DND-41 (cell line): ENCODE measurements at regions not wholly inside any gene's neighbourhood (a gene's known extent, or its start where the extent isn't known, plus 50 kb on each side); places are given as distances from the start of the nearest gene placed in this dataset.

Experiments used
- ATAC-seq: fragments of 200-7000 bp; cut with Tn5 transposase; 3 replicates; pipeline ENCODE4 v1.9.1; 2021; ENCODE audit warnings: low read depth; ENCODE audit not compliant: insufficient read depth
- DNase-seq: peaks from one replicate; pipeline ENCODE4 v3.0.0-alpha.2; 2020
- H2AFZ ChIP-seq: 2 replicates; pipeline ENCODE4 v1.6.0; 2012; ENCODE audit warnings: low read depth, low read length
- H3K27ac ChIP-seq: 2 replicates; pipeline ENCODE4 v1.5.1; 2012; ENCODE audit warnings: low read length, inconsistent platforms
- H3K27me3 ChIP-seq: fragments of 200-600 bp; sonication (generic); 2 replicates; pipeline ENCODE4 v1.6.0; 2012; ENCODE audit warnings: low read length, mild to moderate bottlenecking, inconsistent platforms; ENCODE audit not compliant: insufficient read depth, poor library complexity
- H3K36me3 ChIP-seq: 2 replicates; pipeline ENCODE4 v1.5.1; 2012; ENCODE audit warnings: low read length, inconsistent platforms; ENCODE audit not compliant: insufficient read depth
- H3K4me1 ChIP-seq: 2 replicates; pipeline ENCODE4 v1.5.1; 2012; ENCODE audit warnings: mild to moderate bottlenecking, low read length; ENCODE audit not compliant: insufficient read depth
- H3K4me2 ChIP-seq: 2 replicates; pipeline ENCODE4 v1.6.0; 2012; ENCODE audit warnings: mild to moderate bottlenecking, moderate library complexity, low read length, inconsistent platforms; ENCODE audit not compliant: insufficient read depth
- H3K4me3 ChIP-seq, 2 experiments: fragments of 200-600 bp in 1 of 2; shearing (Covaris generic) in 1 of 2; 2 replicates each; pipeline ENCODE4 v1.5.1; 2012 to 2016; ENCODE audit warnings: inconsistent platforms in 2 of 2, low read length in 2 of 2, mild to moderate bottlenecking in 2 of 2, low read depth in 1 of 2, moderate library complexity in 1 of 2
- H3K79me2 ChIP-seq: 2 replicates; pipeline ENCODE4 v1.6.0; 2012; ENCODE audit warnings: low read length, inconsistent platforms; ENCODE audit not compliant: insufficient read depth
- H3K9ac ChIP-seq: 2 replicates; pipeline ENCODE4 v1.6.0; 2012; ENCODE audit warnings: low read depth, mild to moderate bottlenecking, inconsistent platforms, low read length, moderate library complexity
- H3K9me3 ChIP-seq: 2 replicates; pipeline ENCODE4 v1.5.1; 2012; ENCODE audit warnings: low read length, moderate library complexity, mild to moderate bottlenecking, inconsistent platforms; ENCODE audit not compliant: insufficient read depth, severe bottlenecking
- H4K20me1 ChIP-seq: 2 replicates; pipeline ENCODE4 v1.6.0; 2012; ENCODE audit warnings: low read length; ENCODE audit not compliant: insufficient read depth
- EZH2 ChIP-seq: IDR thresholded peaks from 3 replicates; pipeline ENCODE4 v1.6.1; 2012; ENCODE audit warnings: borderline replicate concordance, low read depth, mild to moderate bottlenecking, moderate library complexity, low read length, inconsistent platforms; ENCODE audit not compliant: severe bottlenecking
- TF ChIP-seq, protein P1 (sequence below): IDR thresholded peaks from 2 replicates; pipeline ENCODE4 v1.5.1; 2012; ENCODE audit warnings: borderline replicate concordance, low read length, moderate library complexity, mild to moderate bottlenecking; ENCODE audit not compliant: poor library complexity, severe bottlenecking; ENCODE audit errors: extremely low read depth

DNA sequence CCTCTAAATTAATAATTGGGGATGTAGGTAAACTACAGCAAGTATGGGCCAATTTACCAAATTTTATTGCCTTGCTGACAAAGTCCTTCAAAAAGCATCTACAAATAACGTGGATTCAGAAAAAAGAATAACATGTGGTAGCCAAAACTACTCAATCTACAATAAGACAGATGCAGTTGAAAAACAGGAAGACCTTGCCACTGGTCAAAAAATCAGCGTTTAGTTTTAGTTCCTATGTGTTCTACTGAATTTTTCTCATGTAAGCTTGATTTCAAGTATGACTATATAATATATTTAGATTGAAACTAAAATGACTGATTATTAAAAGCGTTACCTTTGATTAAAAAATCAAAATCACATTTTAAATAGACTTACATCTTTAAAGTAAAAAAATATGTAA is 1317.6 kb downstream of the PCDH9 start:
- TF ChIP-seq, protein P1, sequence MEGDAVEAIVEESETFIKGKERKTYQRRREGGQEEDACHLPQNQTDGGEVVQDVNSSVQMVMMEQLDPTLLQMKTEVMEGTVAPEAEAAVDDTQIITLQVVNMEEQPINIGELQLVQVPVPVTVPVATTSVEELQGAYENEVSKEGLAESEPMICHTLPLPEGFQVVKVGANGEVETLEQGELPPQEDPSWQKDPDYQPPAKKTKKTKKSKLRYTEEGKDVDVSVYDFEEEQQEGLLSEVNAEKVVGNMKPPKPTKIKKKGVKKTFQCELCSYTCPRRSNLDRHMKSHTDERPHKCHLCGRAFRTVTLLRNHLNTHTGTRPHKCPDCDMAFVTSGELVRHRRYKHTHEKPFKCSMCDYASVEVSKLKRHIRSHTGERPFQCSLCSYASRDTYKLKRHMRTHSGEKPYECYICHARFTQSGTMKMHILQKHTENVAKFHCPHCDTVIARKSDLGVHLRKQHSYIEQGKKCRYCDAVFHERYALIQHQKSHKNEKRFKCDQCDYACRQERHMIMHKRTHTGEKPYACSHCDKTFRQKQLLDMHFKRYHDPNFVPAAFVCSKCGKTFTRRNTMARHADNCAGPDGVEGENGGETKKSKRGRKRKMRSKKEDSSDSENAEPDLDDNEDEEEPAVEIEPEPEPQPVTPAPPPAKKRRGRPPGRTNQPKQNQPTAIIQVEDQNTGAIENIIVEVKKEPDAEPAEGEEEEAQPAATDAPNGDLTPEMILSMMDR: no peak
- TF ChIP-seq EZH2: no peak
- H3K79me2 ChIP-seq: no peaks in the 10 kb centered on the region
- H3K4me3 ChIP-seq: no peak overlapping the region
- no peak overlapping the region for H3K27ac ChIP-seq
- H3K4me2 ChIP-seq: no peak overlapping the region
- no peaks in the 10 kb centered on the region for H3K9me3 ChIP-seq
- no peaks in the 10 kb centered on the region for H3K27me3 ChIP-seq
- no peaks in the 10 kb centered on the region for H3K4me1 ChIP-seq
- H2AFZ ChIP-seq: no peak overlapping the region
- no peaks in the 10 kb centered on the region for H4K20me1 ChIP-seq
- no peaks in the 10 kb centered on the region for H3K36me3 ChIP-seq
- no peak for DNase-seq
- ATAC-seq: no peak
- H3K9ac ChIP-seq: no peak overlapping the region

DNA sequence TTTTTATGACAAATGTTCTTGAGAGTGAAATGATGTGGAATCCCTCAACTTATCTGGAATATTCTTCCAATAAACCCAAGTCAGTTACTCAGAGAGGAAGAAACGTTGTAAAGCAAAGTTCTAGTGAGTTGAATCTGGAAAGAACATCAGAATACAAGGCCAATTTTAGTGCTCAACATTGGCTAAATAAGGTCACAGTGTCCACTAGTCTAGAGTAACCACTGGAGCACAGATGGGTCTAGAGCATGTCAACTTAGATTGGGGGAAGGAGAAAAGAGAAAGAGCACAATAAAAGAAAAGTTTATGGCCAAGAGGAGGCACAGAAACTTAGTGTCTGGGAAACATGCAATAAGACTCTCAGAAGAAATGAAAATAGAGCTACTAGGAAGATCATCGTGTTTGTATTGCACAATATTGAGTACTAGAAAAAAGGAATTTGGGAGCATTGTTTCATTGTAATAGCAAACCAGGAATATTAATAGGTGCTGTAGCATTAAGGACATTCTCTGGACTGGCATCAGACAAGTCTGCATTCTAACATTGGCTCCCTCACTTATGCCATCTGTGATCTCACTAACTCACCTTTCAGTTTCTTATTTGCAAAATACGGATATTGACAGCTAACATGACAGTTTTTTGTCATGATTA is 1318.5 kb downstream of the PCDH9 start:
- Histone ChIP-seq H3K9me3 (no peaks in the 10 kb centered on the region), H3K27ac (no peak overlapping the region), H2AFZ (0 out of 2 replicates have a peak overlapping the region, but pooled peaks have one; percentile 7), H3K36me3 (no peaks in the 10 kb centered on the region), H3K4me3 (no peak overlapping the region), H3K79me2 (no peaks in the 10 kb centered on the region), H3K9ac (no peak overlapping the region), H3K4me2 (no peak overlapping the region), H3K27me3 (no peaks in the 10 kb centered on the region), H3K4me1 (no peaks in the 10 kb centered on the region), H4K20me1 (no peaks in the 10 kb centered on the region)
- no peak for TF ChIP-seq EZH2
- TF ChIP-seq, protein P1: no peak
- ATAC-seq (no peak), DNase-seq (no peak)

DNA sequence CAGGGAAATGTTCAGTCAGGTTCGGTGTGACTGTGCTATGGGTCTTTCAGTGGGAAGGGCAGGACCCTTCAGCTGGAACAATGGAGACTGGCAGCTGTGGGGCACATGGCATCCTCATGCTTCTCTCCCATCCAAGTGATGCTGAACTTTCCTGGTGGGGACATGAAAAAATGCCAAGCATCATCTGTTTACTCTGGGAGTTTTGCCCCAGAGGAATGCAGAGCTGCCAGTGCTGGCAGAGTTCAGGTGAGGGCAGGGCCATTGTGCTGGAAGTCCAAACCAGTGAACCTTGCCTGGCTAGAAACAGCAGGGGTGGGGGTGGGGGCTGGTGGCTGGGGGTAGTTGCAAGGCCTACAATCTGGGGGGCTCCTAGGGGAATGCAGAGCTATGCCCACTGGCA is 1320.6 kb downstream of the PCDH9 start:
- Histone ChIP-seq H3K4me2 (no peak overlapping the region), H3K36me3 (no peaks in the 10 kb centered on the region), H3K4me1 (no peaks in the 10 kb centered on the region), H3K27me3 (no peaks in the 10 kb centered on the region), H3K79me2 (no peaks in the 10 kb centered on the region), H3K27ac (no peak overlapping the region), H3K9me3 (no peaks in the 10 kb centered on the region), H3K9ac (no peak overlapping the region), H2AFZ (no peak overlapping the region), H3K4me3 (no peak overlapping the region), H4K20me1 (no peaks in the 10 kb centered on the region)
- no peak for DNase-seq
- ATAC-seq: no peak
- TF ChIP-seq EZH2: no peak
- TF ChIP-seq, protein P1: no peak
